Parathyroid adenoma (tissue), 2 donors: ENCODE measurements at regions not wholly inside any gene's neighbourhood (a gene's known extent, or its start where the extent isn't known, plus 50 kb on each side); places are given as distances from the start of the nearest gene placed in this dataset.

Experiments
- H2AFZ ChIP-seq: fragments of 300-600 bp; sonication (generic); one replicate; pipeline ENCODE4 v1.7.0; 2017; ENCODE audit warnings: antibody characterized with exemption, mild to moderate bottlenecking
- H3K27ac ChIP-seq: fragments of 300-600 bp; sonication (generic); one replicate; pipeline ENCODE4 v1.7.0; 2017
- H3K27me3 ChIP-seq: fragments of 300-600 bp; sonication (generic); one replicate; pipeline ENCODE4 v1.7.0; 2017; ENCODE audit warnings: low read length; ENCODE audit not compliant: control insufficient read depth, insufficient read depth
- H3K36me3 ChIP-seq: fragments of 300-600 bp; sonication (generic); one replicate; pipeline ENCODE4 v1.7.0; 2017; ENCODE audit warnings: low read length; ENCODE audit not compliant: control insufficient read depth, insufficient read depth
- H3K4me1 ChIP-seq: fragments of 300-600 bp; sonication (generic); one replicate; pipeline ENCODE4 v1.7.0; 2017; ENCODE audit warnings: control low read depth
- H3K4me2 ChIP-seq: fragments of 300-600 bp; sonication (generic); one replicate; pipeline ENCODE4 v1.7.0; 2017; ENCODE audit warnings: low read length
- H3K4me3 ChIP-seq: fragments of 300-600 bp; sonication (generic); one replicate; pipeline ENCODE4 v1.7.0; 2017; ENCODE audit warnings: low read depth, low read length
- H3K79me2 ChIP-seq: fragments of 300-600 bp; sonication (generic); one replicate; pipeline ENCODE4 v1.7.0; 2017; ENCODE audit warnings: control low read depth
- H3K9ac ChIP-seq: fragments of 300-600 bp; sonication (generic); one replicate; pipeline ENCODE4 v1.7.0; 2017; ENCODE audit warnings: mild to moderate bottlenecking
- H3K9me3 ChIP-seq: fragments of 300-600 bp; sonication (generic); one replicate; pipeline ENCODE4 v1.7.0; 2017; ENCODE audit warnings: low read length; ENCODE audit not compliant: control insufficient read depth
- TF ChIP-seq, protein P1 (sequence below): fragments of 300-600 bp; sonication (generic); IDR thresholded peaks from one replicate; pipeline ENCODE4 v1.7.0; 2017; ENCODE audit warnings: antibody characterized with exemption, mild to moderate bottlenecking
- donor health status: primary hyperparathyroidism.

DNA sequence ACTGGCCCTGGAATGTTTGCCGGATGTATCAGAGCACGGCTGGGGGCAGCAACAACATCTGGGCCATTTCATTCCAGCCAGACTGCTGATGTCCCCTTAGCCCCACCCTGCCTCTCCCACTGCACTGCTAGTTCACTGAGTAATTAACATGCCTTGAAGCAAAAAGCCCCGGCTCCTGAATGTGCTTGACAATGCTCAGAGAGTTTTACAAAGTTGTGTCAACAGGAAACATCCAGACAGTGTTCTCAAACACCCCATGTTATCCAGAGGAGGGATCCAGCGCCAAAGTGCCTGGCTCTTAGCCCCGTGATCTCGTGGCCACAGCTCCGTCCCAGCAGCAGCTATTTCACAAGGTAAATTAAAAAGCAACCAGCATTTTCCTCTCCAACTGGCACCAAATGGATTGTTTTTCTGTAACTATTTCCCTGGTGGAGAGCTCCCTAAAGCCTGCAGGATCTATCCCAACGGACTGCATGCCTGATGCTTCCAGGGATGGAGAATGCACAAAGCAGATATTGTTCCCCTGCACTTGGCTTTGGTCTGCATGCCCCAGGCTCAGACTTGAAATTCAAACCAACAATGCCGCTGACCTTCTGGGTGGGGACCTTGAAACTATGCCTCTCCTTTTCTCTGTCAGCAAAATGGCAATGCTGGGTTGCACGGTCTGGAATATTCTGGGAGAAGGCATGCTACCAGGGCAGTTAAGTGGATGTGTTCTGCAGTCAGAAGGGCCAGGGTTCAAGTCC is 115.6 kb upstream of the CDH5 start:
- no peaks in the 10 kb centered on the region for H3K4me1 ChIP-seq
- no peaks in the 10 kb centered on the region for H3K36me3 ChIP-seq
- H3K79me2 ChIP-seq = no peaks in the 10 kb centered on the region
- H3K4me3 ChIP-seq = no peak overlapping the region
- no peaks in the 10 kb centered on the region for H3K9me3 ChIP-seq
- H3K9ac ChIP-seq = no peak overlapping the region
- H3K4me2 ChIP-seq = no peak overlapping the region
- H3K27ac ChIP-seq = no peak overlapping the region
- H2AFZ ChIP-seq = no peak overlapping the region
- TF ChIP-seq, protein P1, sequence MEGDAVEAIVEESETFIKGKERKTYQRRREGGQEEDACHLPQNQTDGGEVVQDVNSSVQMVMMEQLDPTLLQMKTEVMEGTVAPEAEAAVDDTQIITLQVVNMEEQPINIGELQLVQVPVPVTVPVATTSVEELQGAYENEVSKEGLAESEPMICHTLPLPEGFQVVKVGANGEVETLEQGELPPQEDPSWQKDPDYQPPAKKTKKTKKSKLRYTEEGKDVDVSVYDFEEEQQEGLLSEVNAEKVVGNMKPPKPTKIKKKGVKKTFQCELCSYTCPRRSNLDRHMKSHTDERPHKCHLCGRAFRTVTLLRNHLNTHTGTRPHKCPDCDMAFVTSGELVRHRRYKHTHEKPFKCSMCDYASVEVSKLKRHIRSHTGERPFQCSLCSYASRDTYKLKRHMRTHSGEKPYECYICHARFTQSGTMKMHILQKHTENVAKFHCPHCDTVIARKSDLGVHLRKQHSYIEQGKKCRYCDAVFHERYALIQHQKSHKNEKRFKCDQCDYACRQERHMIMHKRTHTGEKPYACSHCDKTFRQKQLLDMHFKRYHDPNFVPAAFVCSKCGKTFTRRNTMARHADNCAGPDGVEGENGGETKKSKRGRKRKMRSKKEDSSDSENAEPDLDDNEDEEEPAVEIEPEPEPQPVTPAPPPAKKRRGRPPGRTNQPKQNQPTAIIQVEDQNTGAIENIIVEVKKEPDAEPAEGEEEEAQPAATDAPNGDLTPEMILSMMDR = no peak
- no peaks in the 10 kb centered on the region for H3K27me3 ChIP-seq

DNA sequence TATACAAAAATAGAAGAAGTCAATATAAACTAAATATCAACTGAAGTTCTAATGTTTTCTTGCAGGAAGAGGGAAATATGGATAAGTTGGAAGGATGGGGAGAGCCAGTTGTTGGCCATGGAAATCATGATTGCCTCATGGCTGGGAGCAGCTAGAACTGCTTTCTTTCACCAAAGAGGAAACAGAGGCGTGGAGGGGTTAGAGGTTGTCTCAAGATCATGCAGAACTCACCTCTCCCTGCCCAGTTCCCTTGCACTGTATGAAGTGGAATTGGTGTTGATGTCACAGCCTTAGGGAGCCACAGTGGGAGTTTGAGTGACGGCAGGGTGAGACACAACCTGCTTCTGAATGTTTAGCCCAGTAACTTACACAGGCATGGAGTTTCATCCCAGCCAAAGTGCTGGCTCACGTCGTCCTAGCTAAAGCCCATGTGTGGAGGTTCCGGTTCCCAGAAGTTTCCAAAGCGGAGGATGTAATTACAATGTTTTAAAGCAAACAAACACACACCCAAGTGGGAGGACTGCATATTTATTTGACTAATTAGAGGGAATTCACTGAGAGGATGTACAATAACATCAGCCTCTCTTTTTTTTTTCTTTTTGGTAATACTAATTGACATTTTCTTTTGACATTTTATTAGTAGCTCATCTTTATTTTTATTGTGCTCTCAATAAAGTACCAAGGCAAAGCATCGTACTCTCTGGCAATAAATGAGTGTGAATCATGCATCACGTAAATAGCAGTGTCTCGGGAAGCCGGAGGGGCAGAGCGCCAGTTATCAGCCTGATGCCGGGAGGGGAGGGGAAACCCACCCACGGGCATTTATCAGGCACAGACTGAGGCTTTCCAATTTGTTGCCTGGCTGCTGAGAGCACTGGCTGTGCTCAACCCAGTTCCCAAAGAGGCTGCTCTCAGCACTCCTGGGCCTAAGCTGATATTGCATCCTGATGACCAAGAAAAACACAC is 118.7 kb upstream of the CDH5 start:
- Histone ChIP-seq H3K9me3 (no peaks in the 10 kb centered on the region), H3K27ac (no peak overlapping the region), H3K9ac (no peak overlapping the region), H3K79me2 (no peaks in the 10 kb centered on the region), H3K36me3 (no peaks in the 10 kb centered on the region), H3K4me2 (no peak overlapping the region), H3K4me1 (no peaks in the 10 kb centered on the region), H2AFZ (no peak overlapping the region), H3K4me3 (no peak overlapping the region), H3K27me3 (no peaks in the 10 kb centered on the region)
- TF ChIP-seq, protein P1 = no peak

DNA sequence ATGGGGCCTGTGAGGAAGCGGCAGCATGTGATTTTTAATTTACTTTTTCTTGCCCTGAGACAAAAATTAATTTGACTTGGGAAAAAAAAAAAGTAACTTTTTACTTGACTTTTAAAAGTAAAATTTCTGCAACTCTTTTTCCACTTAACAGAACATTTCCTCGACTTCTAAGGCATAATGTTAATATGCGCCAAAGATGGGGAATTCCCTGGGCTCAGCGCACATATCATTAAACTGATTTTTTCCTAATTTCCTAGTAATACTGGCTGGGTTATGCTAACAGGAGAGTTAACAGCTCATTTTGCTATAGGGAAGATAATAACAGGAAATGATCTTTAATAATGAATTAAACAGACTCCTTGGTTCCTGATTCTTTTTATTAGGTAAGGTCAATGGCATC is 120.6 kb upstream of the CDH5 start:
- no peak overlapping the region for H3K4me3 ChIP-seq
- no peak overlapping the region for H3K9ac ChIP-seq
- no peaks in the 10 kb centered on the region for H3K9me3 ChIP-seq
- H3K79me2 ChIP-seq = no peaks in the 10 kb centered on the region
- H3K4me2 ChIP-seq = no peak overlapping the region
- no peak overlapping the region for H3K27ac ChIP-seq
- no peaks in the 10 kb centered on the region for H3K27me3 ChIP-seq
- no peak overlapping the region for H2AFZ ChIP-seq
- H3K4me1 ChIP-seq = no peaks in the 10 kb centered on the region
- TF ChIP-seq, protein P1 = no peak
- no peaks in the 10 kb centered on the region for H3K36me3 ChIP-seq

DNA sequence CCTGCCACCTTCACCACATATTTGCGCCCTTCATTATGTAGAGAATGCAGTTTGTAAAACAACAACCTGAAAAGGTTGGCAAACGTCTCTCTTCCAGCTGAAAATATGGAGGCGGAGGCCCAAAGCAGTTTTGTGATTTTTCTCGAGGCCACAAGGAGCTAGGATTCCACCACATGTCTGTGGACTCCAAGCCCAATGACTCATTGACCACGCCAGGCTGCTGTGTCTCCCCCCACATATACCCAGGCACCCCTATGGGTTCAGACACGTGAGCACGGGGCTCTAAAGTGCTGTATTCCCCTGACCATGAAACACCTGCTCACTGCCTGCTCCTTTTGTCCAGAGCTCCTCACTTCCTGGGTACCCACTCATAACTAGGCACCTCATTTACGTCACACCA is 121.4 kb upstream of the CDH5 start:
- H3K36me3 ChIP-seq = no peaks in the 10 kb centered on the region
- TF ChIP-seq, protein P1 = no peak

More for the DNA sequence above, 121.4 kb upstream of the CDH5 start:
- H3K27ac ChIP-seq = no peak overlapping the region
- H3K79me2 ChIP-seq = no peaks in the 10 kb centered on the region
- H3K27me3 ChIP-seq = no peaks in the 10 kb centered on the region
- no peak overlapping the region for H3K4me2 ChIP-seq
- H2AFZ ChIP-seq = no peak overlapping the region
- H3K9me3 ChIP-seq = no peaks in the 10 kb centered on the region
- H3K9ac ChIP-seq = no peak overlapping the region
- H3K4me3 ChIP-seq = no peak overlapping the region
- no peaks in the 10 kb centered on the region for H3K4me1 ChIP-seq
